ENCODE measurements at regions not wholly inside any gene's neighbourhood (a gene's known extent, or its start where the extent isn't known, plus 50 kb on each side); places are given as distances from the start of the nearest gene placed in this dataset.

DNA sequence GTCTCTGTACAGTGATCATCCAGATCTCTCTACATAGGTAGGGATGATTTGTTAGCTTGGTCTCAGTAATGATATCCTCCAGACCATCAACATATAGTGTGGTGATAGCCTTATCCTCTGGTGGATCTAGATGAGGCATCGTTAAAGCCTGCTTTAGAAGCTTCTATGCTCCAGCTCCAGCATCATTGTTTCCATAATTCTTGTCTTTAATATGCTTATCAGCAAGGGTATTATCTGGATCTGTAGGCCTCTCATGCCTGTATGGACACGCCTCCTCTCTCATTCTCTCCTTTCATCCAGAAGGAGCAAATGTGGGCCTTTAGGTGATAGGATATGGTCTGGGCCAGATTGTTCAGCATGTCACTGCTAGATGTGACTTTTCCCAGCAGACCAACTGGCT lies 234.5 kb upstream of the CHST9 start:
- intact Hi-C loops (cut with micrococcal nuclease) (no loop called here), dilution Hi-C loops (cut with HindIII; ENCODE audit: low sequenced_read_pairs, unreplicated experiment) (no loop called here), in situ Hi-C loops (cut with MboI; ENCODE audit: low sequenced_read_pairs) (no loop called here)
- no peaks in the 10 kb centered on the region for H3K9me1 ChIP-seq (ENCODE audit: insufficient read depth, low read length)
- H3K9ac ChIP-seq (ENCODE audit: low read depth, low read length): no peak overlapping the region
- H3K9me3 ChIP-seq (ENCODE audit: control insufficient read depth, insufficient read depth, low read length): peaks cover 7% of the 10 kb centered on the region; the same call in 1 of the 2 replicates
- H2AFZ ChIP-seq (replicated peaks; ENCODE audit: low read length, poor library complexity): no peak overlapping the region
- no peak overlapping the region for H2BK5ac ChIP-seq (ENCODE audit: low read depth, low read length, poor library complexity, severe bottlenecking)
- H3K27ac ChIP-seq (ENCODE audit: insufficient read depth, low read length): no peak overlapping the region
- H3K23ac ChIP-seq (ENCODE audit: low read depth, low read length): no peak overlapping the region
- H3K18ac ChIP-seq (ENCODE audit: low read depth, low read length): no peak overlapping the region
- WGBS, 2 experiments (ENCODE audit: extremely low coverage in 2 of 2, insufficient read length in 1 of 2): no CpG with 5 or more reads among the region's 2 CpGs
- H3K4me2 ChIP-seq (ENCODE audit: low read depth, low read length): no peak overlapping the region
- ATAC-seq (ENCODE audit: low read depth) (no peak), DNase-seq (no peak)
- no peaks in the 10 kb centered on the region for H3K36me3 ChIP-seq (ENCODE audit: control insufficient read depth, insufficient read depth, low read length)
- TF ChIP-seq RFX5 (IDR thresholded peaks at IDR 0.05; ENCODE audit: low read depth, low read length): no peak
- TF ChIP-seq CEBPB (IDR thresholded peaks at IDR 0.05; ENCODE audit: low read depth, low read length): no peak
- TF ChIP-seq NFE2L2 (IDR thresholded peaks at IDR 0.05; ENCODE audit: low read depth, low read length): no peak
- TF ChIP-seq, protein P1, sequence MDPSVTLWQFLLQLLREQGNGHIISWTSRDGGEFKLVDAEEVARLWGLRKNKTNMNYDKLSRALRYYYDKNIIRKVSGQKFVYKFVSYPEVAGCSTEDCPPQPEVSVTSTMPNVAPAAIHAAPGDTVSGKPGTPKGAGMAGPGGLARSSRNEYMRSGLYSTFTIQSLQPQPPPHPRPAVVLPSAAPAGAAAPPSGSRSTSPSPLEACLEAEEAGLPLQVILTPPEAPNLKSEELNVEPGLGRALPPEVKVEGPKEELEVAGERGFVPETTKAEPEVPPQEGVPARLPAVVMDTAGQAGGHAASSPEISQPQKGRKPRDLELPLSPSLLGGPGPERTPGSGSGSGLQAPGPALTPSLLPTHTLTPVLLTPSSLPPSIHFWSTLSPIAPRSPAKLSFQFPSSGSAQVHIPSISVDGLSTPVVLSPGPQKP (IDR thresholded peaks at IDR 0.05; ENCODE audit: borderline replicate concordance, low read depth, low read length): no peak
- TF ChIP-seq MAZ (IDR thresholded peaks at IDR 0.05; ENCODE audit: borderline replicate concordance, low read depth, low read length): no peak
- no peak overlapping the region for H2BK120ac ChIP-seq (ENCODE audit: low read depth, low read length)
- ChIA-PET POLR2A (ENCODE audit: unreplicated experiment) (no interaction called here), CTCF (no interaction called here)
- no peak overlapping the region for H2AK5ac ChIP-seq (ENCODE audit: low read depth, low read length)
- H4K20me1 ChIP-seq (ENCODE audit: insufficient read depth, low read length): no peaks in the 10 kb centered on the region
- H3K27me3 ChIP-seq (ENCODE audit: control insufficient read depth, insufficient read depth, low read length): no peaks in the 10 kb centered on the region
- H3K56ac ChIP-seq (ENCODE audit: extremely low read depth, insufficient read depth, low read length): no peak overlapping the region
- no peaks in the 10 kb centered on the region for H3K4me1 ChIP-seq (ENCODE audit: control insufficient read depth, insufficient read depth, low read length)
- no peak overlapping the region for H2BK20ac ChIP-seq (ENCODE audit: low read depth, low read length)
- H2BK15ac ChIP-seq (ENCODE audit: low read depth, low read length): no peak overlapping the region
- no peak overlapping the region for H3K4me3 ChIP-seq (ENCODE audit: insufficient read depth, low read depth, low read length)
- H4K5ac ChIP-seq (ENCODE audit: low read depth, low read length): no peak overlapping the region
- BruUV-seq (replicated peaks): no TSS peak
- H4K8ac ChIP-seq (ENCODE audit: low read depth in 2 of 2, low read length in 2 of 2): no peak overlapping the region
- H3K14ac ChIP-seq (replicated peaks; ENCODE audit: low read depth, low read length): no peak overlapping the region
- no peaks in the 10 kb centered on the region for H3K79me1 ChIP-seq (ENCODE audit: low read depth in 1 of 2, low read length in 2 of 2)
- H4K91ac ChIP-seq (ENCODE audit: insufficient read depth, low read depth, low read length): no peak overlapping the region
- H3K4ac ChIP-seq (ENCODE audit: low read depth, low read length): no peak overlapping the region
- no peak overlapping the region for H2AK9ac ChIP-seq (replicated peaks; ENCODE audit: low read depth, low read length, poor library complexity)
